HG03558 (cell line): ENCODE measurements at regions not wholly inside any gene's neighbourhood (a gene's known extent, or its start where the extent isn't known, plus 50 kb on each side); places are given as distances from the start of the nearest gene placed in this dataset.
"Not testable (repeated sequence)": the region's sequence is repeated elsewhere in the genome, so short reads cannot be mapped to it uniquely, and the experiment has no call there.

Experiments used
- ATAC-seq: cut with Tn5 transposase; IDR thresholded peaks from one replicate; pipeline ENCODE4 v1.9.1; 2021; ENCODE audit warnings: moderate number of reproducible peaks; ENCODE audit not compliant: unreplicated experiment; ENCODE audit errors: extremely low read depth

DNA sequence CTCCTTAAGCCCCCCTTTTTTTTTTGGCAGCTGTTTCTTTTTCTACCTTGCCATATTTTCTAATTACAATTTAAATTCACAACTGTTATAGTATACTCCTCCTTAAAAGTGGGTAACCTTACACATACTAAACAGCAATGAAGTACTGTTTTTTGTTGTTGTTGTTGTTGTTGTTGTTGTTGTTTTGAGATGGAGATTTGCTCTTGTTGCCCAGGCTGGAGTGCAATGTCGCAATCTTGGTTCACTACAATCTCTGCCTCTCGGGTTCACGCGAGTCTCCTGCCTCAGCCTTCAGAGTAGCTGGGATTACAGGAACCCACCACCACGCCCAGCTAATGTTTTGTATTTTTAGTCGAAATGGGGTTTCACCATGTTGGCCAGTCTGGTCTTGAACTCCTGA is 669.1 kb upstream of the CDH6 start:
- ATAC-seq, result no peak

DNA sequence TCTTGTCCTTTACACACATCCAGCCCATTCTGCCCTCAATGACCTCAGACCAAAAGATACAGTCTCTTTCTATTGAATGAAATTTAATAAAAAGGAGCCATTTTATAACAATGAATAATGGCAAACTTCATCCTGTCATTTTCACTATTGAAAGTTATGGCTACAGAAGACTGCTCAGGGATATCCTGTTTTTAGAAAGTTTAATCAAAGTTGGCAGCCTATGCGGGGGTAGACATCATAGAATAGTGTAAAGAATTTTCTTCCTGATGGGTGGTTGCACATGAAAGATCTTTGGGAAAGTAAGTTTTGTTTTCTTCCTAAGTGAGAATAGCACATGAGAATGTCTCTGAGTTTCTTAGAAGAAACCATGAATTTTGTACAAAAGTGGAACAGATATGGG is 670.4 kb upstream of the CDH6 start:
- ATAC-seq, result no peak

DNA sequence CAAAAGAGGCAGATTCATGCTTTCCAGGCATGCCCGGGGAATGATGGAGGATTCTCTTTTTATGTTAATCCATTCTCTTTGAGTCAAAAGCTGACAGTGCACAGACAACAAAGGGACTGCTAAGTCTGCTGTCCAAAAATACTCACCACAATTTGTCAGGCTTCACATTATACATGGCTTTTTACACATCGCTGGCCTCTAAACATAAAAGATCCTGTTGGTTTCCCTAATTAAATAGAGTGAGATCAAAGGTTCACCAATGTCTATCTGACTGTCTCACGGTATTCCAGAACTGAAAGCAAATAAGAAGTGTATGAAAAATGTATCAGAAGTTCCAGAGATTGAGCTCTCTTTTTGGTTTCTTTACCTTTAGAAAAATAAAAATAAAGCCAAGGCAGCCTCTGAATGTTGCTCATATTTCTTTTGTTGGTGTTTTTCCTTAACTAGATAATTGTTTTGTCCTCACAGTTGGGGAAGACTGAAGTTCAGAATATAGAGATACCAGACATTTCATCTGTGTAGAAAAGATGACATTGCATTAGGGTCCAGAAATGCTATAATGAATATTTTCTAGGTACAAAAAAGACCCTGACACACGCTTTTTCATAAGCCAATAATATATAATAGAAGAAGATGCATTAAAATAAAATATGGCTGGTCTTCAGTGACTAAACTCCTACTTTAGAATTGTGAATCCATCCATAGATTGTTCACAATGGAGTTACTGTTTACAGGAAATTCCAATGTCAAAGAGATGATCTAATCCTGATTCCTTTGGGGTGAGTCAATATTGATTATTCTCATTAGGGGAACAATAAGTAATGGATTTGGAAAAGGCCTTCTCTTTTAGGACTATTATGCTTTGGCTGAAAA is 688.2 kb upstream of the CDH6 start:
- no peak for ATAC-seq

GRCh38 chr5:30502277-30502676 is 691.2 kb upstream of the CDH6 start:
- ATAC-seq, result no peak

DNA sequence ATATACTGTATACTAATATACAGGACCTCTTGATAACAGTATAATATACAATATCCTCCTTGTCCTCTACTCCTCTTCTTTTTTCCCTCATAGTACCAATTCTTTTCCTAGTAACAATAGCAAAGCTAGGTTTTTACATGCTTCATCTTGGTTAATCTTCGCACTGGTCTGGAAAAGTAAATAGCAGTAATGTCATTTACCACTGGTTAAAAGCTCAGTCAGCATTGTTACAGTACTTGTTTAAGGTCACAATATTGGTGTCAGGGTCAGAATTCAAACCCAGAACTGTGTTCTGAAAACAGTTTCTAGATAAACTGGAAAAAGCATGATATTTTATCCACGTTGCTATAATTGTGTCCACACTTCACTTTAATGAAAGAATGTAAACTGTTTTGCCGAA is 692.4 kb upstream of the CDH6 start:
- ATAC-seq, result no peak

- no peak for ATAC-seq
Measured at GRCh38 chr5:30500513-30500912, 693.0 kb upstream of the CDH6 start.

DNA sequence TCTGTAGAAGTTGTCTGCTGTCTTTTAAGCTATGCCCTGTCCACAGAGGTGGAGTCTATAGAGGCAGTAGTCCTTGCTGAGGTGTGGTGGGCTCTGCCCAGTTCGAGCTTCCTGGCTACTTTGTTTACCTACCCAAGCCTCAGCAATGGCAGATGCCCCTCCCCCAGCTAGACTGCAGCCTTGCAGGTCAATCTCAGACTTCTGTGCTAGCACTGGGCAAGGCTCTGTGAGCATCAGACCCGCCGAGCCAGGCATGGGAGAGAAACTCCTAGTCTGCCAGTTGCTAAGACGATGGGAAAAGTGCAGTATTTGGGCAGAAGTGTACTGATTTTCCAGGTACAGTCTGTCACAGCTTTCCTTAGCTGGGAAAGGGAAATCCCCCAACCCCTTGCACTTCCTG is 694.1 kb upstream of the CDH6 start:
- no peak for ATAC-seq

DNA sequence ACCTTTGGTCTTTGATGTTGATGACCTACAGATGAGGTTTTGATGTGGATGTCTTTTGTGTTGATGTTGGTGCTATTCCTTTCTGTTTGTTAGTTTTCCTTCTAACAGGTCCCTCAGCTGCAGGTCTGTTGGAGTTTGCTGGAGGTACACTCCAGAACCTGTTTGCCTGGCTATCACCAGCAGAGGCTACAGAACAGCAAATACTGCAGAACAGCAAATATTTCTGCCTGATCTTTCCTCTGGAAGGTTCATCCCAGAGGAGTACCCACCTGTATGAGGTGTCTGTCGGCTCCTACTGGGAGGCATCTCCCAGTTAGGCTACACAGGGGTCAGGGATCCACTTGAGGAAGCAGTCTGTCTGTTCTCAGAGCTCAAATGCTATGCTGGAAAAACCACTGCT is 694.5 kb upstream of the CDH6 start:
- no peak for ATAC-seq

DNA sequence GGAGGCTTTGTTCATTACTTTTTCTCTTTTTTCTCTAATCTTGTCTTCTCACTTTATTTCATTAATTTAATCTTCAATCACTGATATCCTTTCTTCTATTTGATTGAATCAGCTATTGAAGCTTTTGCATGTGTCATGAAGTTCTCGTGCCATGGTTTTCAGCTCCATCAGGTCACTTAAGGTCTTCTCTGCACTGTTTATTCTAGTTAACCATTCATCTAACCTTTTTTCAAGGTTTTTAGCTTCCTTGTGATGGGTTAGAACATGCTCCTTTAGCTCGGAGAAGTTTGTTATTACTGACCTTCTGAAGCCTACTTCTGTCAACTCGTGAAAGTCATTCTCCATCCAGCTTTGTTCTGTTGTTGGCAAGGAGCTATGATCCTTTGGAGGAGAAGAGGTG is 695.0 kb upstream of the CDH6 start:
- not testable (repeated sequence) for ATAC-seq

- ATAC-seq, result not testable (repeated sequence)
Measured at GRCh38 chr5:30494113-30494512, 699.4 kb upstream of the CDH6 start.

DNA sequence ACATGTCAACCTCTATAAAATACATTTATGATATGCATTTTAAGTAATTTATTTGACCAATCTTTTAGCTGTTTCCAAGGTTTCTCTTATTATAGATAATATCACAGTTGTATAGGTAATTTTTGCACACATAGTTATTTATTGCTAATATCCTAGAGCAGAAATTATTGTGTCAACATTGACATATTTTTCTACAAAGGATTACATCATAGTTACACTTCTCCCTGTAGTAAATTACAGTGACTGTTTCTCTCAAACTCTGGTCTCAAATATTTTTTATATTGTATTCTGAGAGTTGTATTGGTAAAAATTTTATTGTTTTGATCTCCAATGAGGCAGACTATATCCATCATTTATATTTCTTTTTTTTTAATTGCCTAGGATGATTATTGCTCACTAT is 714.4 kb upstream of the CDH6 start:
- ATAC-seq, result no peak

GRCh38 chr5:30475429-30475828 is 718.1 kb upstream of the CDH6 start:
- ATAC-seq, result no peak

- ATAC-seq, result no peak
Measured at GRCh38 chr5:30469691-30470090, 723.8 kb upstream of the CDH6 start.

GRCh38 chr5:30458681-30459080 is 734.8 kb upstream of the CDH6 start:
- ATAC-seq, result no peak

- ATAC-seq, result not testable (repeated sequence)
Measured at GRCh38 chr5:30455484-30455883, 738.0 kb upstream of the CDH6 start.

GRCh38 chr5:30453168-30453567 is 740.3 kb upstream of the CDH6 start:
- no peak for ATAC-seq

GRCh38 chr5:30450153-30450552 is 743.3 kb upstream of the CDH6 start:
- no peak for ATAC-seq

- ATAC-seq, result no peak
Measured at GRCh38 chr5:30447431-30447830, 746.1 kb upstream of the CDH6 start.

GRCh38 chr5:30446456-30446855 is 747.0 kb upstream of the CDH6 start:
- no peak for ATAC-seq

DNA sequence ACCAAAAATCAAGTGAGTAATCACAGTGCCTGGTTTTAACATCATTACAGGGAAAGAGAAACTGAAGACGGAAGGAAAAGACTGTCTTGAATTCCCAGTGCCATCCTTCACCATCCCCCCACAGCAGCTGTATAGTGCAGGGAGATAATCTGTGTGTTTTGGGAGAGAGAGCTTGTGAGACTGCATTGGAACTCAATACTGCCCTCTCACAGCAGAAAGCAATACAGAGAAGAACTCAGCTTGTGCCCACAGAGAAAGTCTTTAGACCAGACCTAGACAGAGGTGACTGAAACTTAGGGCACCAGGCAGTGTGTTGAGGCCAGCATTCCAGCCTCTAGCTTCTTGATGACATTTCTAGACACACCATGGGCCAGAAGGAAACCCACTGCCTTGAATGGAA is 754.7 kb upstream of the CDH6 start:
- no peak for ATAC-seq

GRCh38 chr5:30436691-30437090 is 756.8 kb upstream of the CDH6 start:
- ATAC-seq, result no peak

DNA sequence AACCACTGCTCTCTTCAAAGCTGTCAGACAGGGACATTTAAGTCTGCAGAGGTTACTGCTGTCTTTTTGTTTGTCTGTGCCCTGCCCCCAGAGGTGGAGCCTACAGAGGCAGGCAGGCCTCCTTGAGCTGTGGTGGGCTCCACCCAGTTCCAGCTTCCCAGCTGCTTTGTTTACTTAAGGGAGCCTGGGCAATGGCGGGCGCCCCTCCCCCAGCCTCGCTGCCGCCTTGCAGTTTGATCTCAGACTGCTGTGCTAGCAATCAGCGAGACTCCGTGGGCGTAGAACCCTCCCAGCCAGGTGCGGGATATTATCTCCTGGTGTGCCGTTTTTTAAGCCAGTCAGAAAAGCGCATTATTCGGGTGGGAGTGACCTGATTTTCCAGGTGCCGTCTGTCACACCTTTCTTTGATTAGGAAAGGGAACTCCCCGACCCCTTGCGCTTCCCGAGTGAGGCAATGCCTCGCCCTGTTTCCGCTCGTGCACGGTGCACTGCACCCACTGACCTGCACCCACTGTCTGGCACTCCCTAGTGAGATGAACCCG is 764.5 kb upstream of the CDH6 start:
- not testable (repeated sequence) for ATAC-seq
